Fibroblast of skin of left quadriceps (primary cell): ENCODE measurements at regions not wholly inside any gene's neighbourhood (a gene's known extent, or its start where the extent isn't known, plus 50 kb on each side); places are given as distances from the start of the nearest gene placed in this dataset.
"Not testable (repeated sequence)": the region's sequence is repeated elsewhere in the genome, so short reads cannot be mapped to it uniquely, and the experiment has no call there.

Experiments
- DNase-seq, 2 experiments: peaks; one replicate each; pipeline ENCODE4 v3.0.0-alpha.2; 2013; ENCODE audit warnings: low read depth in 2 of 2

DNA sequence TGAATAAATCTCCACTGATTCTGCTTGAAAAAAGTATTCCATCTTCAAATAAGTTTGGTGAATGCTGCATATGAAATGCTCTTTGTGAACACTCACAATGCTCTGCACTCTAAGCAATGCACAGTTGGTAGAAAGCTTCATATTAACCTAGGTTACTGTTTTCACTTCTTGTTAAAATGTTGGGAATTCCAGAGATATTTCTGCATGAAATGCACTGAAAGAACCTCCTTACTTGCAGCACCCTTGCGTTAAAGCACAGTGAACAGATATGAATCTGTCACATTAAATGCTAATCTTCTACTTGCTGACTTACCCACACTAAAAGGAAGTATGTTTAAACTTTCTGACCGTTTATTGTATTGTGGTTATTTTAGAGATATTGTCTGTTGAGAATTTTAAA lies 584.1 kb upstream of the NUDT12 start:
- DNase-seq, result no peak

GRCh38 chr5:104139840-104140239 lies 577.3 kb upstream of the NUDT12 start:
- DNase-seq, result no peak

DNA sequence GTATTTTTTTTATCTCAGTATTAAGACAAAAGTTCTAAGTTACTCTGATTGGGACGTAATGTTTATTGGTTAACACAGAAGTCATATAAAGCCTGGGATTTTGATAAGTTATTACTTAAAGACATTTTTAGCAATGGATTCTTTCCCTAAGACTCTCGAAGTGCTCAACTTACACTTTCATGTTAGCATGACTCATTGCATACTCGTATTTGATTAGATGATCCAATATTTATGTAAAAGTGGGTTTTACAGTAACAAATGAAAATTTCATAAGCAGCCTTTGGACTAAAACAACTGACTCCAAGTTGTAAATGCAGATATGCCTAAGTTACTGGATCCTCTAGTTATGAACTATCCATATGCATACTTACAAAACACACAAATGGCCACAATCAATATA lies 567.7 kb upstream of the NUDT12 start:
- DNase-seq, result no peak

GRCh38 chr5:104128348-104128747 lies 565.8 kb upstream of the NUDT12 start:
- DNase-seq, result no peak

DNA sequence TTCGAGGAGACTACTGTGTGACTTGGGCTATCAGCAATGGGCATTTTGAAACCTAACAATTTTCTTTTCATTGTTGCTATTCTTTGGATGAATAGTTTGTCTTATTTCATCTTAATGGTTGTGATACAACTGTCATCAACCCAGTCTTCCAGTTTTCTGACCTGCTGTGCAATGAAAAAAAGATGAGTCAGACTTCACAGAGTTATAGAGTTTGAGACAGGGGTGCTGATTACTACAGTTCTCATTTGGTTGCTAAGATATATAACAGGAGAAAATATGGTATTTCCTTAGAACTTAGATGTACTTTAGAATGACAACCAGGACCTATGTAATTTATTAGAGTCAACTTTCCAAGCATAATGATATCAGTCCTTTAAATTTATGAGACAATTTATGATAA lies 564.4 kb upstream of the NUDT12 start:
- no peak for DNase-seq

DNA sequence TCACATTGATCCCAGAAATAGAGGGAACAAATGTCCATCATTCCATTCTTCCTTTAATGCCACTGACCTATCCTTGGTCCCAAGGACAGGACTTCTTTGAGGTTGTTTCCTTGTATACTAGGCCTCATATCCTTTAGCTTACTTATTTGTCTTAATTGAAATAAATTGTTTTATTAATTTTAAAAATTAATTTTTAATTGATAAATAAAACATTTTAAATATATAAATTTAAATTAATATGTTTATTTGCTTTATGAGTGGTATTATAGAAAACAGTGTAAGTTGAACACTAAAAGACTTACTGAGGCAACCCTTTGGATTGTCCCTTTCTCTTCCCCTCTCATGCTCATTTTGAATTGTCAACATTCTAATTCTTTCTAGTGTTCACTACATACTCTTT lies 556.9 kb upstream of the NUDT12 start:
- DNase-seq, result no peak

DNA sequence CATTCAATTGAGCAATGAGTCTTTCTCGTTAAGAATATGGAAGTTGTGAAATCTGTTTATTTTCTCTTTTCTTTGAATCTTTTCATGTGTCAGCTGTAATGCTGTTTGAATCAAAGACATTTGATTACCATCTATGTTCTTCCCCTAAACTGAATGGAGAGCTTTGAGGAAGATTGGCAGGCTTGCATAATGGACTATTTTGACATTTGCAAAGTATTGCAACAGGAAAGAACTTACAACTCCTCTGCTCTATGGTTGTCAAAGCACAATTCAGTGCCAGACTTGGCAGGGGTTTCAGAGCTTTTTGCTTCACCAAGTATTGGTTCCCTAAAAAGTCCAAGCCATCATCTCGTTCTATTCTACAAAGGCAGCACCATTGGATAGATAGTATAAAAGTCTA lies 549.0 kb upstream of the NUDT12 start:
- DNase-seq, result no peak

DNA sequence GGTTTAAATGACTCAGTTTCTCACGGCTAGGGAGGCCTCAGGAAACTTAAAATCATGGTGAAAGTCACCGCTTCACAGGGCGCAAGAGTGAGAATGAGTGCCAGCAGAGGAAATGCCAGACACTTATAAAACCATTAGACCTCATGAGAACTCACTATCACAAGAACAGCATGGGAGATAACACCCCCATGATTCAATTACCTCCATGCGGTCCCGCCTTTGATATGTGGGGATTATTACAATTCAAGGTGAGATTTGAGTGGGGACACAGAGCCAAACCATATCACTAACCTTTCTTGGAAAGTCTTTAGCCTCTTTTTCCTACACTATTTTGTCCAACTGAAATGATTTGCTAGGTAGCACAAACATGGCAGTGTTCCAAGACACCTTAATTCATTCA lies 533.9 kb upstream of the NUDT12 start:
- no peak for DNase-seq

- DNase-seq, result no peak
Measured at GRCh38 chr5:104095527-104095926, 532.9 kb upstream of the NUDT12 start.

GRCh38 chr5:104088876-104089778 lies 526.5 kb upstream of the NUDT12 start:
- peak; percentile 23 to 31 for DNase-seq

DNA sequence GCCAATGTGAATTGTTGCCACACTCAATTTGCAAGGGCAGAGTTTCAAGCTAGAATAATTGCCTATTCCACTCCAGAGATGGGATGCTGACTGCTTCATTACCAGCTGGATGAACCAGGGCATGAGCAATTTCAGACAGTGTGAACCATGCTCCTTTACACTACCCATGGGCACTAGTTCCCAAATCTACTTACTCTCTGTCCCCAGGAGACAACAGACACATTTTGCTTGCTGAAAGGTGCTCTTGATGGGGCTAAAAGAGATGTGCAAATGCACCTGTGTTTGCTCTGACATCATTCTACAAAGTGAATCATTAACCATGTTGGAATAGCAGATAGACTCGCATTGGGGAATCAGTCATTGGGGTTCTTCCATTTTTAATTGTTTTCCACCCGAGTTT lies 522.3 kb upstream of the NUDT12 start:
- DNase-seq, result no peak

DNA sequence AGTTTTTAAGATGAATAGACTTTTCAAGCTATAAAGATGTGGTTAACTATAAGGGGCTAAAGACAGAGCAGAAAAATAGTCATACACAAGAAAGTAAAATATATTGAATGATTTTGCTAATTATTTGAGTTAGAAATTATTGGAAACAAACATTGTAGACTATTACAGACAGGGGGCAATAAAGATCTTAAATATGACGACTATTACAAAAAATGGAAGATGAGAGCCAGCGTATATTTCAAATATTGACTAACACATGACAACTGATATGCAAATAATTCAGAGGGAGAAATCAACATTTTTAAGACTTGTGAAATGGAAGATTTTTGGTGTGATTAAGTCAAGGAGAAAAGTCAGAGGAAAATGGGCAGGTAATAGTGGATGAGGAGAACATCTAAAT lies 520.2 kb upstream of the NUDT12 start:
- DNase-seq, result no peak

DNA sequence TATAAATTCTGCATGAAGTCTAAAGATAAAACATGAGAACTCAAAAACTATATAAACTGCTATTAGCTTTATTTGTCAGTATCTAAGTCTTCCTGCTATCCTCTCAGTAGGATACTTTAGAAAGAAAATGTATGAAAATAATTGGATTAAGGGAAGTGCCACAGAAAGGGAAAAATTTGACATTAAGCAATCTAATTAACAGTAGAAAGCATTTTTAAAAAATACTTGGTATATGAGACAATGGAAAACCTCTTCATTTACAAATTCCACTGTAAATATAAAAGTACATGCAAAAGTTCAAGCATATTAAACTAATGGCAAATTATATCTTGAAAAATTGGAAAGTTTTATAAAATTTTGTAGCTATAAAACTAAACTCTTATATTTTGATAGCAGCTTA lies 518.6 kb upstream of the NUDT12 start:
- no peak for DNase-seq

GRCh38 chr5:104080646-104081175 lies 518.1 kb upstream of the NUDT12 start:
- no peak for DNase-seq

DNA sequence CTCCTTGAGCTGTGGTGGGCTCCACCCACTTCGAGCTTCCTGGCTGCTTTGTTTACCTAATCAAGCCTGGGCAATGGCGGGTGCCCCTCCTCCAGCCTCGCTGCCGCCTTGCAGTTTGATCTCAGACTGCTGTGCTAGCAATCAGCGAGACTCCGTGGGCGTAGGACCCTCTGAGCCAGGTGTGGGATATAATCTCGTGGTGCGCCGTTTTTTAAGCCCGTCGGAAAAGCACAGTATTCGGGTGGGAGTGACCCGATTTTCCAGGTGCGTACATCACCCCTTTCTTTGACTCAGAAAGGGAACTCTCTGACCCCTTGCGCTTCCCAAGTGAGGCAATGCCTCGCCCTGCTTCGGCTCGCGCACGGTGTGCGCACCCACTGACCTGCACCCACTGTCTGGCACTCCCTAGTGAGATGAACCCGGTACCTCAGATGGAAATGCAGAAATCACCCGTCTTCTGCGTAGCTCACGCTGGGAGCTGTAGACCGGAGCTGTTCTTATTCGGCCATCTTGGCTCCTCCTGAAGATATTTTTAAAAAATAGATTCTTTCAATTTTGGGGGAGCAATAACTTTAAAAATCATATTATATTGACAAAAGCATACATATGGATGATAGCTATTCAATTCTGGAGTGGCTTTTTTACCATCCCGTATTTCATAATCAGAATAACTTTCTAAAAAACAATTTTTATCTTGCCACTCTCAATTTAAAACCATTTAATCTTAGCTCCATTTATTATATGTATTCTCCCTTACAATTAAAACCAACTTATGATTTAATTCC lies 517.5 kb upstream of the NUDT12 start:
- not testable (repeated sequence) for DNase-seq

GRCh38 chr5:104071887-104072286 lies 509.3 kb upstream of the NUDT12 start:
- no peak for DNase-seq

DNA sequence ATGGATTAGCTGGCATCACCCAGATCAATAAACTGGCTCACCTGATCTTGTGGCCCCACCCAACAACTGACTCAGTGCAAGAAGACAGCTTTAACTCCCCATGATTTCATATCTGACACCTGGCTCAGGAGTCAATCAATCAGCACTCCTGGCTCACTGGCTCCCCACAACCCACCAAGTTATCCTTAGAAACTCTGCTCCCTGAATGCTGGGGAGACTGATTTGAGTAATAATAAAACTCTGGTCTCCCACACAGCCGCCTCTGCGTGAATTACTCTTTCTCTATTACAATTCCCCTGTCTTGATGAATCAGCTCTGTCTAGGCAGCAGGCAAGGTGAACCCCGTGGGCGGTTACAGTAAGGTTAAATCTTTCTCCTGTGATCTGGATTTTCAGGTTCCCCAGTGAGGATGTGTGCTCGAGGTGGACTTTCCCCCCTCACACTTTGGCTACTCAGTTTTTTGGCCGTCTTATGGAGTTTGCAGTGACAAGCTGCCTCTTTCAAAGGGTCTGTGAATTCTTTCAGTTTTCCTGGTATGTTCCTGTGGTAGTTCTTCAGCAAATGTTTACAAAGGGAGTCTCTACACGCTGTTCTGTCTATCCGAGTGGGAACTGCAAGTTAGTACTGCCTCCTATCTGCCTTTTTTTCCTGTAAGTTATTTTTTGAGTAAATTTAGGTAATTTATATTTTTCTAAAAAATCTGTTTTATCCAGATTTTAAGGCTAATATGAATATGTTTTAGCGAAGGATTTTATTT lies 500.2 kb upstream of the NUDT12 start:
- DNase-seq, result no peak

DNA sequence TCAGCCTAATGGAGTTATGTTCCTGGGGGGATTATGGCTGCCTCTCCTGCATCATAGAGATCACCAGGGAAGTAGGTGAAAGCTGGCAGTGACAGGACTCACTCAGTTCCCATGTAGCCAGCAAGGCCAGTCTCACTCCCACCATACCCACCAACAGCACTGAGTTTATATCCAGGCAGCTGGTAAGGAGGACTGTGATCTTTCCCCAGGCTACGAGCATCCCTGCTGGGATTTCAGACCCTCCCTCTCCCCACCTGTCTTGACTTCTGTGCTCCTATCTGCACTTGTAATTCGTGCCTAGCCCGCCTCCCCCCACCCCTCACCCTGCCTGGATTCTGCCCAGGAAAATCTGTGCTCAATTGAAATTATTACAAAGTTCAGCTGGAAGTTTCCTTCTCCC lies 499.1 kb upstream of the NUDT12 start:
- DNase-seq, result no peak

- DNase-seq, result peak; percentile 44 to 46
Measured at GRCh38 chr5:104053353-104053649, 490.7 kb upstream of the NUDT12 start.

- DNase-seq, result no peak
Measured at GRCh38 chr5:104052558-104053352, 490.2 kb upstream of the NUDT12 start.

DNA sequence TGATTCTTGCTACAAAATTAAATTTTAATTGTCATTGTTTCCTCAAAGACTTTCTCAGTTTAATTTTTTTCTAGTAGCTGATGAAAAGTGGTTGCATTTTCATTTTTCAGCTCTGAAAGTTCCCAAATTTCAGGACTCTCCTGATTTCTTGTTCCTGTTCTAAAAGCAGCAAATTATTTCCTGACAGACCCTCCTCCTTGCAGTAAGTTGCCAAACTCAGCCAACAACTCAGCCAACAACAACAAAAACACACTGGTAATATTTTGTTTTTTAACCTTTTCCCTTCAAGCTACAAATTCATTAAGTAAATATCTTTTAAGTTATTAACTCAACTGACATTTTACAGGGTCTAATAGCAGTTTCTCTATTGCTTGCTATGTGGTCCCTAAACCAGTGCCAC lies 487.8 kb upstream of the NUDT12 start:
- no peak for DNase-seq
